ENCODE measurements at regions not wholly inside any gene's neighbourhood (a gene's known extent, or its start where the extent isn't known, plus 50 kb on each side); places are given as distances from the start of the nearest gene placed in this dataset.
"Not testable (repeated sequence)": the region's sequence is repeated elsewhere in the genome, so short reads cannot be mapped to it uniquely, and the experiment has no call there.

- no peak for DNase-seq (ENCODE audit: low spot score)
Observed at GRCh38 chr11:98029832-98030231, 990.9 kb upstream of the CNTN5 start.

GRCh38 chr11:98036810-98037209 lies 983.9 kb upstream of the CNTN5 start:
- DNase-seq (ENCODE audit: low spot score): no peak

GRCh38 chr11:98040061-98040808 lies 980.5 kb upstream of the CNTN5 start:
- no peak for DNase-seq (ENCODE audit: low spot score)

- DNase-seq (ENCODE audit: low spot score): no peak
Observed at GRCh38 chr11:98047647-98048046, 973.1 kb upstream of the CNTN5 start.

GRCh38 chr11:98053851-98054250 lies 966.9 kb upstream of the CNTN5 start:
- DNase-seq (ENCODE audit: low spot score): no peak

- no peak for DNase-seq (ENCODE audit: low spot score)
Observed at GRCh38 chr11:98056945-98057344, 963.8 kb upstream of the CNTN5 start.

GRCh38 chr11:98059488-98059887 lies 961.3 kb upstream of the CNTN5 start:
- no peak for DNase-seq (ENCODE audit: low spot score)

- no peak for DNase-seq (ENCODE audit: low spot score)
Observed at GRCh38 chr11:98060759-98061158, 960.0 kb upstream of the CNTN5 start.

- DNase-seq (ENCODE audit: low spot score): no peak
Observed at GRCh38 chr11:98061858-98062257, 958.9 kb upstream of the CNTN5 start.

GRCh38 chr11:98062714-98063113 lies 958.0 kb upstream of the CNTN5 start:
- DNase-seq (ENCODE audit: low spot score): no peak

- DNase-seq (ENCODE audit: low spot score): no peak
Observed at GRCh38 chr11:98068251-98068650, 952.5 kb upstream of the CNTN5 start.

- not testable (repeated sequence) for DNase-seq (ENCODE audit: low spot score)
Observed at GRCh38 chr11:98069147-98069546, 951.6 kb upstream of the CNTN5 start.

- DNase-seq (ENCODE audit: low spot score): no peak
Observed at GRCh38 chr11:98069861-98070260, 950.9 kb upstream of the CNTN5 start.

- DNase-seq (ENCODE audit: low spot score): no peak
Observed at GRCh38 chr11:98090861-98091505, 929.8 kb upstream of the CNTN5 start.

GRCh38 chr11:98099371-98099770 lies 921.4 kb upstream of the CNTN5 start:
- DNase-seq (ENCODE audit: low spot score): no peak

GRCh38 chr11:98100689-98101088 lies 920.1 kb upstream of the CNTN5 start:
- DNase-seq (ENCODE audit: low spot score): no peak

- DNase-seq (ENCODE audit: low spot score): no peak
Observed at GRCh38 chr11:98101329-98101728, 919.4 kb upstream of the CNTN5 start.

- DNase-seq (ENCODE audit: low spot score): no peak
Observed at GRCh38 chr11:98104249-98104648, 916.5 kb upstream of the CNTN5 start.

- DNase-seq (ENCODE audit: low spot score): no peak
Observed at GRCh38 chr11:98107736-98108135, 913.0 kb upstream of the CNTN5 start.

- DNase-seq (ENCODE audit: low spot score): no peak
Observed at GRCh38 chr11:98110030-98110429, 910.7 kb upstream of the CNTN5 start.

- DNase-seq (ENCODE audit: low spot score): no peak
Observed at GRCh38 chr11:98115873-98116272, 904.9 kb upstream of the CNTN5 start.

- DNase-seq (ENCODE audit: low spot score): no peak
Observed at GRCh38 chr11:98130117-98130625, 890.6 kb upstream of the CNTN5 start.

GRCh38 chr11:98136357-98136756 lies 884.4 kb upstream of the CNTN5 start:
- DNase-seq (ENCODE audit: low spot score): no peak

GRCh38 chr11:98137437-98137836 lies 883.3 kb upstream of the CNTN5 start:
- DNase-seq (ENCODE audit: low spot score): no peak

Data from AG08395 (cell line).